ENCODE measurements at regions not wholly inside any gene's neighbourhood (a gene's known extent, or its start where the extent isn't known, plus 50 kb on each side); places are given as distances from the start of the nearest gene placed in this dataset.

DNA sequence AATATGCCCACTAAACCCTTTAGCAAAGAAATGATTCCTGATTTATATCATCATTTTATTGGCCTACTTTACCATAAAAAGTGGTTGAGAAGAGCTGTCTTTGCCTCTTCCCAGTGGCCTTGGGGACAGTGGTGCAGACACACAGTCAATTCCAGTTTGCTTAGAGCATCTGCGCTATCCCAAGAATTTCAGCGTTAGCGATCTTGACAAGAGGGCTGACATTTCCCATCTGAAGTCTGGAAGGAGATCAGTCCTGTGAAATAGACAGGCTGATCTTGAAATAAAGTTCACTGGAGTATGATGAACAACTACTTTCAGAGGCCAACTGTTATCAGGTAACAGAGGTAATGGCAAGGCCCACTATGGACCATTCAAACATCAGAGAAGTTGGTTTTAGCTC, 475.3 kb upstream of the NRP1 start:
- intact Hi-C loops (cut with DNase I) = no loop called here
- 94 to 96% methylated on average over 3 of the region's 3 CpGs for WGBS, 2 donors
- no peak for ATAC-seq
- Histone ChIP-seq H3K36me3 (no peaks in the 10 kb centered on the region), H3K4me1 (no peaks in the 10 kb centered on the region), H3K9me3 (no peaks in the 10 kb centered on the region), H3K27ac (no peak overlapping the region), H3K27me3 (no peaks in the 10 kb centered on the region), H3K4me3 (no peak overlapping the region)
- DNase-seq = no peak
- TF ChIP-seq, protein P1, sequence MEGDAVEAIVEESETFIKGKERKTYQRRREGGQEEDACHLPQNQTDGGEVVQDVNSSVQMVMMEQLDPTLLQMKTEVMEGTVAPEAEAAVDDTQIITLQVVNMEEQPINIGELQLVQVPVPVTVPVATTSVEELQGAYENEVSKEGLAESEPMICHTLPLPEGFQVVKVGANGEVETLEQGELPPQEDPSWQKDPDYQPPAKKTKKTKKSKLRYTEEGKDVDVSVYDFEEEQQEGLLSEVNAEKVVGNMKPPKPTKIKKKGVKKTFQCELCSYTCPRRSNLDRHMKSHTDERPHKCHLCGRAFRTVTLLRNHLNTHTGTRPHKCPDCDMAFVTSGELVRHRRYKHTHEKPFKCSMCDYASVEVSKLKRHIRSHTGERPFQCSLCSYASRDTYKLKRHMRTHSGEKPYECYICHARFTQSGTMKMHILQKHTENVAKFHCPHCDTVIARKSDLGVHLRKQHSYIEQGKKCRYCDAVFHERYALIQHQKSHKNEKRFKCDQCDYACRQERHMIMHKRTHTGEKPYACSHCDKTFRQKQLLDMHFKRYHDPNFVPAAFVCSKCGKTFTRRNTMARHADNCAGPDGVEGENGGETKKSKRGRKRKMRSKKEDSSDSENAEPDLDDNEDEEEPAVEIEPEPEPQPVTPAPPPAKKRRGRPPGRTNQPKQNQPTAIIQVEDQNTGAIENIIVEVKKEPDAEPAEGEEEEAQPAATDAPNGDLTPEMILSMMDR (IDR thresholded peaks at IDR 0.05) = no peak
- FAIRE-seq = no peak

DNA sequence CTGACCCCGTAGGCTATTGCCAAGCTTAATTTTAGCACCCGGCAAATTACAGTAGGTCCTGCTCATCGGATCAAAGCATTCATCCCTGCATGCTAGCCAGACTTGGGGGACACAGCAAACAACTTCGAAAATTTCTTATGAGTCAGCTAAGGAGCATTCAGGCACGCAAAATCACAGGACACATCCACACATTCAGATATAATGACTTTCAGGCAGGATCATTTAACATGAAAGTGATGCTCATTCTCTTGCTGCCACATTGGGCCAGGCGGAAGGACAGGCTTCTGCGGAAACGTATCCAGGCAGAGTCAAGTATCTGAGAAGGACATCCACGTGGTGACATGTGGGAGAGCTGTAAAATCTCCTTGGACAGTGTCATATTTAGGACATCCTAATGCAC, 474.0 kb upstream of the NRP1 start:
- no peak for FAIRE-seq
- ATAC-seq = no peak

DNA sequence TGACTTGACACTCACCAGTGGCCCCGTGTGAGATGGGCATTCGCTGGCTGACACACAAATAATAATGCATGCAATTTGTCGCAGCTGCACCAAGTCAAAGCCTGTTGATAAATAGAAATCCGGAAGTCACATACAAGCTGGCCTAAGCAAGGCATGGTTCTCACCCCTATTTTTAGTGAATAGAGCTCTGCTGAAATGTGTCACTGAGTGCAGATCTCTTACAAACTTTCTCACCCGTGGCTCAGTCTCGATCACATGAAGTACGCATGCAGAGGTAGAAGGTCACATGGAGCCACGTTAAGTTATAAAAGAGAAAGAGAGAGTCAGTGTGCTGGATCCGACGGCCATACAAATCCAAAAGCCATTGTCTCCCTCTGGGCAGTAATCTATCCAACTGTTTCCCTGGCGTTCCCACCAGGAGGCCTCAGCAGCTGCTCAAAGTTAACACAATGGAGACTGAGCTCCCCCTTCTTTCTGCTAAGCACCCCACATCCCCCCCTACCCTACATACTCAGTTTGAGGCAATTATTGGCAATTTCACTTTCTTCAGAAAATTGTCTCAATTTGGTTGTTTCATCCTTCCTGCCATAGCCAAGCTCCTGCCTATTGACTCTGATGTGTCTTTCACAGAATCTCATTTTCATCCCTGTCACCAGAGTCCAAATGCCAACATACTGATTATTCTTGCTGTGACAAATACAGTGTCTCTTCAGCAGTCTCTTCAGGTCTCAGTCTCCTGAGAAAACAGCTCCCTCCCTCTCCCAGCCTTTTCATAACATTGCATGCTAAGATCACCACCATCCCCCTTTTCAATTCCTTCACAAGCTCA, 473.3 kb upstream of the NRP1 start:
- ATAC-seq = no peak
- FAIRE-seq = no peak
- H3K27ac ChIP-seq = no peak overlapping the region
- WGBS, 2 donors = 82 to 88% methylated on average over 11 of the region's 11 CpGs
- DNase-seq = no peak
- H3K4me3 ChIP-seq = no peak overlapping the region
- H3K9me3 ChIP-seq = no peaks in the 10 kb centered on the region
- TF ChIP-seq, protein P1 (IDR thresholded peaks at IDR 0.05) = no peak
- no peaks in the 10 kb centered on the region for H3K27me3 ChIP-seq
- H3K4me1 ChIP-seq = no peaks in the 10 kb centered on the region
- H3K36me3 ChIP-seq = no peaks in the 10 kb centered on the region
- intact Hi-C loops (cut with DNase I) = no loop called here

More for the DNA sequence above, 474.0 kb upstream of the NRP1 start:
- WGBS, 2 donors = 74 to 82% methylated on average over 9 of the region's 9 CpGs
- H3K36me3 ChIP-seq = no peaks in the 10 kb centered on the region
- intact Hi-C loops (cut with DNase I) = no loop called here
- TF ChIP-seq, protein P1 (IDR thresholded peaks at IDR 0.05) = no peak
- H3K9me3 ChIP-seq = no peaks in the 10 kb centered on the region
- H3K27ac ChIP-seq = no peak overlapping the region
- no peak for DNase-seq
- H3K4me1 ChIP-seq = no peaks in the 10 kb centered on the region
- H3K4me3 ChIP-seq = no peak overlapping the region
- H3K27me3 ChIP-seq = no peaks in the 10 kb centered on the region

DNA sequence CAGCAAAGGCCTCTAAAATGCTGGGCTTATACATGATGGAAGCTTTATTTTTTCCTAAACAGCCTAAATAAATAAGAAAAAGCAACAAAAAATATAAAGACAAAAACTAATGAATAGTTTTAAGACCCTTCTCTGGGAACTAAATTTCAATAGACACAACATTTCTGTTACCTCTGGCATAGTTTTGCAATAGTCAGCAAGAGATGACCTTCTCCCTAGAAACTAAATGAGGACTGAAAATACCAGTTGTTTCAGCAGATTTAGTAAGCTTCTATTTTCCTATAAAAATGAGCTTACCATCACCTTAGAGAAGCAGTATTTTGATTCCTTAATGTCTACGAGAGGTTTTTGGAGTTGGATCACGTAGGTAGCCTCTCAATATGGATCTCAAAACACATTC, 471.4 kb upstream of the NRP1 start:
- Histone ChIP-seq H3K4me1 (no peaks in the 10 kb centered on the region), H3K4me3 (no peak overlapping the region), H3K36me3 (no peaks in the 10 kb centered on the region), H3K9me3 (no peaks in the 10 kb centered on the region), H3K27me3 (no peaks in the 10 kb centered on the region), H3K27ac (no peak overlapping the region)
- FAIRE-seq (no peak), DNase-seq (no peak), ATAC-seq (no peak)
- intact Hi-C loops (cut with DNase I) = no loop called here
- WGBS, 2 donors = 94 to 96% methylated on average over 2 of the region's 2 CpGs
- TF ChIP-seq, protein P1 (IDR thresholded peaks at IDR 0.05) = no peak

DNA sequence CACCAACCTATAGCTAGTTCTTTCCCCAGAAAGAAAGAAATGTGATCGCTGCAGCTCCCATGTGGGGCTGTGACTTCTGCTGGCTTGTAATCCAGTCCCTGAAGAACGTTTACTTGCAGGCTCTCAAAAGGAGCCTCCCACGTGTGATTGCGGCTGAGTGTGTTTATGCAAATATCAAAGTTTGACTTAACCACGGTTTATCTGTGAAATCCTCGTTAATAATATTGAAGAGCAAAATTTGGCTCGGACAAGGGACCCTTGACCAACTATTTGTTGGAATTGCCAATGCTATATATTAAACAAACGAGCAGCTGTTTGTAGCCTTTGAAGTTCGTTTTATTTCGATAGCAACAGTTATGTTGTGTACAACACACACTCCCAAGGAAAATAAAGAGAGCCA, 470.1 kb upstream of the NRP1 start:
- Histone ChIP-seq H3K4me1 (peaks cover 0 to 7% (median 0%) of the 10 kb centered on the region in 3 donors), H3K9me3 (no peaks in the 10 kb centered on the region), H3K27ac (no peak overlapping the region), H3K4me3 (no peak overlapping the region), H3K27me3 (no peaks in the 10 kb centered on the region), H3K36me3 (no peaks in the 10 kb centered on the region)
- no peak for ATAC-seq
- FAIRE-seq = no peak
- intact Hi-C loops (cut with DNase I) = no loop called here
- 62 to 68% methylated on average over 10 of the region's 10 CpGs for WGBS, 2 donors
- DNase-seq = no peak
- TF ChIP-seq, protein P1 (IDR thresholded peaks at IDR 0.05) = no peak
